WTC11 (cell line): ENCODE measurements at regions not wholly inside any gene's neighbourhood (a gene's known extent, or its start where the extent isn't known, plus 50 kb on each side); places are given as distances from the start of the nearest gene placed in this dataset.

Source experiments
- ATAC-seq: fragments of 200-7000 bp; cut with Tn5 transposase; 2 replicates; pipeline ENCODE4 v1.10.0; 2021; ENCODE audit warnings: mild to moderate bottlenecking, moderate library complexity
- CTCF ChIA-PET: fragments of 300-600 bp; sonication (Branson Sonifier 250); formaldehyde crosslinking; loops from one replicate; lab custom pipeline; 2021; ENCODE audit warnings: antibody characterized with exemption; lab: Charles Lee
- POLR2A ChIA-PET: fragments of 350-600 bp; sonication (Branson Sonifier 250); formaldehyde crosslinking; loops from one replicate; lab custom pipeline; 2021; ENCODE audit warnings: antibody characterized with exemption; lab: Charles Lee
- DNase-seq: peaks from one replicate; pipeline ENCODE4 v3.0.0; 2021; ENCODE audit warnings: low spot score
- H3K27ac Mint-ChIP-seq: 2 replicates; pipeline ENCODE4 v1.8.0; 2021; ENCODE audit warnings: mixed read lengths
- H3K27me3 Mint-ChIP-seq: 2 replicates; pipeline ENCODE4 v1.8.0; 2021; ENCODE audit warnings: low read depth, mild to moderate bottlenecking, moderate library complexity, mixed read lengths
- H3K36me3 Mint-ChIP-seq: 2 replicates; pipeline ENCODE4 v1.8.0; 2021; ENCODE audit warnings: mixed read lengths
- H3K4me1 Mint-ChIP-seq: 2 replicates; pipeline ENCODE4 v1.8.0; 2022; ENCODE audit warnings: mixed read lengths
- H3K4me3 Mint-ChIP-seq: 2 replicates; pipeline ENCODE4 v1.8.0; 2021; ENCODE audit warnings: mild to moderate bottlenecking, moderate library complexity, mixed read lengths
- H3K9me3 Mint-ChIP-seq: 2 replicates; pipeline ENCODE4 v1.8.0; 2021; ENCODE audit warnings: mixed read lengths
- ARID4B ChIP-seq: sonication (generic); formaldehyde crosslinking; IDR thresholded peaks from 2 replicates; pipeline ENCODE4 v1.8.0; 2023; ENCODE audit warnings: missing genetic modification reagents, mild to moderate bottlenecking, borderline replicate concordance
- CDX4 ChIP-seq: fragments of 250-450 bp; sonication (Bioruptor Pico); IDR thresholded peaks from 2 replicates; pipeline ENCODE4 v1.9.0; 2021; ENCODE audit warnings: moderate library complexity, mild to moderate bottlenecking, inconsistent platforms, borderline replicate concordance
- CREM ChIP-seq: sonication (generic); formaldehyde crosslinking; IDR thresholded peaks from 2 replicates; pipeline ENCODE4 v1.8.1; 2022; ENCODE audit warnings: mild to moderate bottlenecking, missing genetic modification reagents, moderate library complexity
- E2F4 ChIP-seq: sonication (generic); formaldehyde crosslinking; IDR thresholded peaks from 2 replicates; pipeline ENCODE4 v1.8.1; 2022; ENCODE audit warnings: low read depth, mild to moderate bottlenecking, moderate library complexity, missing genetic modification reagents, borderline replicate concordance
- ERG ChIP-seq: fragments of 250-450 bp; sonication (Bioruptor Pico); IDR thresholded peaks from 2 replicates; pipeline ENCODE4 v1.8.0; 2021; ENCODE audit warnings: mild to moderate bottlenecking
- GTF2I ChIP-seq: fragments of 250-450 bp; sonication (Bioruptor Pico); conservative IDR thresholded peaks from 2 replicates; pipeline ENCODE4 v1.4.0; 2021; ENCODE audit warnings: mild to moderate bottlenecking
- HMGA2 ChIP-seq: fragments of 250-450 bp; sonication (Bioruptor Pico); IDR thresholded peaks from 2 replicates; pipeline ENCODE4 v1.4.0; 2021; ENCODE audit warnings: mild to moderate bottlenecking, moderate library complexity
- MAX ChIP-seq: sonication (generic); formaldehyde crosslinking; IDR thresholded peaks from 2 replicates; pipeline ENCODE4 v1.8.0; 2022; ENCODE audit warnings: mild to moderate bottlenecking, missing genetic modification reagents
- MXD4 ChIP-seq: fragments of 250-450 bp; sonication (Bioruptor Pico); IDR thresholded peaks from 2 replicates; pipeline ENCODE4 v1.8.0; 2021; ENCODE audit warnings: mild to moderate bottlenecking, moderate library complexity, borderline replicate concordance
- OVOL2 ChIP-seq: fragments of 250-450 bp; sonication (Bioruptor Pico); IDR thresholded peaks from 2 replicates; pipeline ENCODE4 v1.9.0; 2021; ENCODE audit warnings: mild to moderate bottlenecking, borderline replicate concordance
- PRRX2 ChIP-seq: fragments of 250-450 bp; sonication (Bioruptor Pico); IDR thresholded peaks from 2 replicates; pipeline ENCODE4 v1.8.0; 2021; ENCODE audit warnings: mild to moderate bottlenecking
- RORB ChIP-seq: fragments of 250-450 bp; sonication (Bioruptor Pico); IDR thresholded peaks from 2 replicates; pipeline ENCODE4 v1.9.0; 2021; ENCODE audit warnings: mild to moderate bottlenecking
- SMAD3 ChIP-seq: sonication (generic); formaldehyde crosslinking; IDR thresholded peaks from 2 replicates; pipeline ENCODE4 v1.8.0; 2022; ENCODE audit warnings: missing genetic modification reagents, mild to moderate bottlenecking, borderline replicate concordance
- TEAD1 ChIP-seq: sonication (generic); formaldehyde crosslinking; IDR thresholded peaks from 2 replicates; pipeline ENCODE4 v1.8.0; 2022; ENCODE audit warnings: mild to moderate bottlenecking, missing genetic modification reagents
- ZNF281 ChIP-seq: sonication (generic); formaldehyde crosslinking; IDR thresholded peaks from 2 replicates; pipeline ENCODE4 v1.8.0; 2023; ENCODE audit warnings: mild to moderate bottlenecking, missing genetic modification reagents
- ZNF317 ChIP-seq: sonication (generic); formaldehyde crosslinking; IDR thresholded peaks from 2 replicates; pipeline ENCODE4 v1.8.1; 2023; ENCODE audit warnings: low read depth, mild to moderate bottlenecking, moderate library complexity, missing genetic modification reagents, borderline replicate concordance
- ZNF425 ChIP-seq: fragments of 250-450 bp; sonication (Bioruptor Pico); conservative IDR thresholded peaks from 2 replicates; pipeline ENCODE4 v1.9.0; 2021; ENCODE audit warnings: mild to moderate bottlenecking
- ZSCAN18 ChIP-seq: fragments of 250-450 bp; sonication (Bioruptor Pico); IDR thresholded peaks from 2 replicates; pipeline ENCODE4 v2.1.2; 2022; ENCODE audit warnings: mild to moderate bottlenecking, moderate library complexity

- TF ChIP-seq ERG (CRISPR knock-in tag) = no peak
Measured at GRCh38 chr5:73253047-73253660, 80.2 kb downstream of the TMEM174 start (continued).

- DNase-seq = no peak
- CTCF ChIA-PET = no interaction called here
- Mint-ChIP-seq H3K9me3 (no peaks in the 10 kb centered on the region), H3K36me3 (no peaks in the 10 kb centered on the region), H3K27ac (no peak overlapping the region), H3K4me3 (no peak overlapping the region), H3K27me3 (peaks cover 12% of the 10 kb centered on the region), H3K4me1 (peaks cover 23% of the 10 kb centered on the region)
- POLR2A ChIA-PET = no interaction called here
- TF ChIP-seq MAX (no peak), E2F4 (no peak), HMGA2 (no peak), ZNF281 (CRISPR knock-in tag) (no peak), ARID4B (no peak), SMAD3 (no peak), GTF2I (CRISPR knock-in tag) (no peak), TEAD1 (CRISPR knock-in tag) (no peak), OVOL2 (CRISPR knock-in tag) (no peak), CREM (CRISPR knock-in tag) (no peak), ZSCAN18 (CRISPR knock-in tag) (no peak), PRRX2 (no peak), MXD4 (CRISPR knock-in tag) (no peak), ZNF425 (CRISPR knock-in tag) (no peak), RORB (no peak), CDX4 (no peak), ZNF317 (CRISPR knock-in tag) (no peak)
- no peak for ATAC-seq
Measured at GRCh38 chr5:73250645-73251044, 77.7 kb downstream of the TMEM174 start.
